ENCODE measurements at regions not wholly inside any gene's neighbourhood (a gene's known extent, or its start where the extent isn't known, plus 50 kb on each side); places are given as distances from the start of the nearest gene placed in this dataset.
"Not testable (repeated sequence)": the region's sequence is repeated elsewhere in the genome, so short reads cannot be mapped to it uniquely, and the experiment has no call there.

GRCh38 chr18:56487801-56488200 lies 150.6 kb downstream of the TXNL1 start:
- no peak for DNase-seq

GRCh38 chr18:56483386-56483785 lies 155.0 kb downstream of the TXNL1 start:
- DNase-seq = no peak

- not testable (repeated sequence) for DNase-seq
Measured at GRCh38 chr18:56482813-56483212, 155.6 kb downstream of the TXNL1 start.

- DNase-seq = no peak
Measured at GRCh38 chr18:56481751-56482150, 156.6 kb downstream of the TXNL1 start.

- no peak for DNase-seq
Measured at GRCh38 chr18:56479841-56480240, 158.6 kb downstream of the TXNL1 start.

- no peak for DNase-seq
Measured at GRCh38 chr18:56475250-56475649, 163.1 kb downstream of the TXNL1 start.

GRCh38 chr18:56473400-56474024 lies 164.9 kb downstream of the TXNL1 start:
- no peak for DNase-seq

GRCh38 chr18:56470406-56471351 lies 167.7 kb downstream of the TXNL1 start:
- DNase-seq = no peak

- no peak for DNase-seq
Measured at GRCh38 chr18:56469582-56469981, 168.8 kb downstream of the TXNL1 start.

GRCh38 chr18:56468396-56468795 lies 170.0 kb downstream of the TXNL1 start:
- no peak for DNase-seq

- DNase-seq = no peak
Measured at GRCh38 chr18:56462276-56462675, 176.1 kb downstream of the TXNL1 start.

- no peak for DNase-seq
Measured at GRCh38 chr18:56461151-56461550, 177.2 kb downstream of the TXNL1 start.

- DNase-seq = no peak
Measured at GRCh38 chr18:56460581-56460980, 177.8 kb downstream of the TXNL1 start.

GRCh38 chr18:56458770-56459712 lies 179.4 kb downstream of the TXNL1 start:
- DNase-seq = no peak

GRCh38 chr18:56455874-56456273 lies 182.5 kb downstream of the TXNL1 start:
- no peak for DNase-seq

- DNase-seq = no peak
Measured at GRCh38 chr18:56455141-56455540, 183.3 kb downstream of the TXNL1 start.

GRCh38 chr18:56453631-56454030 lies 184.8 kb downstream of the TXNL1 start:
- DNase-seq = no peak

- no peak for DNase-seq
Measured at GRCh38 chr18:56451188-56451587, 187.2 kb downstream of the TXNL1 start.

- no peak for DNase-seq
Measured at GRCh38 chr18:56448751-56449150, 189.6 kb downstream of the TXNL1 start.

- no peak for DNase-seq
Measured at GRCh38 chr18:56445422-56445821, 193.0 kb downstream of the TXNL1 start.

- DNase-seq = no peak
Measured at GRCh38 chr18:56444201-56444600, 194.2 kb downstream of the TXNL1 start.

GRCh38 chr18:56443166-56443907 lies 195.1 kb downstream of the TXNL1 start:
- DNase-seq = no peak
